IPS-15b (cell line): ENCODE measurements at regions not wholly inside any gene's neighbourhood (a gene's known extent, or its start where the extent isn't known, plus 50 kb on each side); places are given as distances from the start of the nearest gene placed in this dataset.

Experiments used
- H3K27me3 ChIP-seq: one replicate; pipeline ENCODE4 v1.6.1; 2013; ENCODE audit warnings: low read length; ENCODE audit not compliant: control insufficient read depth, insufficient read depth
- H3K36me3 ChIP-seq: one replicate; pipeline ENCODE4 v1.6.1; 2013; ENCODE audit warnings: low read length; ENCODE audit not compliant: control insufficient read depth, insufficient read depth
- H3K4me1 ChIP-seq: one replicate; pipeline ENCODE4 v1.6.1; 2013; ENCODE audit warnings: mild to moderate bottlenecking, low read length; ENCODE audit not compliant: control insufficient read depth, insufficient read depth
- H3K4me3 ChIP-seq: one replicate; pipeline ENCODE4 v1.5.1; 2013; ENCODE audit warnings: low read depth, low read length
- H3K9ac ChIP-seq: one replicate; pipeline ENCODE4 v1.6.1; 2013; ENCODE audit warnings: low read depth, mild to moderate bottlenecking, low read length
- H3K9me3 ChIP-seq: one replicate; pipeline ENCODE4 v1.6.1; 2013; ENCODE audit warnings: mild to moderate bottlenecking, low read length; ENCODE audit not compliant: control insufficient read depth, insufficient read depth

DNA sequence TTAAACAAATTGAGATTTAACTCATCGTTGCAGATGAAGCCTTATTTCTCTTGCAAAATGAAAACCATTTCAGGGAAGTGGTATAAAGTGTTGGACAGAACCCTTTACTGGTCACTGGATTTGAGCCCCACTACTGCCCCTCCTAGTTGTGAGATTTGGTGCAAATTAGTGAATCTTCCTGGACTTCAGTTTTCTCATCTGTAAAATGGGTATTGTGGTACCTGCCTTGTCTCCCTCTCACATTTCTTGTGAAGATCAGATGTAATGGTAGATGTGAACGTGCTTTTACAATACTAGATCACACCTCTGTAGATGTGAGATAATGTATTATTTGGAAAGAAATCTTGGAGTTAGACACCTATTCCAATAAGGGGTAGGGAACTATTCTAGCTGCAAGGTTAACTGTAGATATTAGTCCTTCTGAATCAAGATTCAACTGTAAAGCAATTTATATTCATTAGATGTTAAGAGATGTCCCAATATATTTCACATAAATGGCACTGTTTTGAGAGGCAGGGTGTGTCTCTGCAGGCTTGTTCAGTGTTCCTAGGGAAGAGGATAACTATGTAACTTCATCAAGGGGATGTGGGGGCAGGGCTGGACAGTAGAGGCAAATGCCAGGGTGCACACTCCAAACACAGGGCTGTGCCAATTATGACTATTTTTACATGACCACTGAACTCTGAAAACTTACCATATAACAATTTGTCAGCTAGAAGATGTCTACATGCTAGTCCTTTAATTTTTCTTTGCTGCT, 112.4 kb upstream of the PFN2 start:
- H3K9ac ChIP-seq = no peak overlapping the region
- H3K4me1 ChIP-seq = no peaks in the 10 kb centered on the region
- H3K36me3 ChIP-seq = no peaks in the 10 kb centered on the region
- H3K9me3 ChIP-seq = no peaks in the 10 kb centered on the region
- H3K4me3 ChIP-seq = no peak overlapping the region
- H3K27me3 ChIP-seq = no peaks in the 10 kb centered on the region

DNA sequence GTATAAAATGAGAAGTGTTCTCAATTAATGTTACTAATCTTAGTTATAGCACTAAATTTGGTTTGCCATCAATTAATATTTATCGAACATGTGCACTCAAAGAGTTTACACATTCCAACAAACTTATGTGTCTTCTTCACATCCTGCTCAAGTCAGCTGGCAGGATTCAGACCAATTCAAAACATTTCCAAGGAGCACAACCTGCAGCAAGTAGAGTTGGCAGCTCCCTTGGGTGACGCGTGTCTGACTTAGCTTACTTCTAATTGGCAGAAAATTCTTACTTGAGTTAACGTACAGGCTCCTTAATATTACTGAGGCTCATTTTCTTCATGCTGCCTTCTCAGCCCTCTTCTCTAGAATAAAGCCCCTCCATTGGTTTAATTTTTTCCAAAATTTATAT, 110.4 kb upstream of the PFN2 start:
- Histone ChIP-seq H3K36me3 (no peaks in the 10 kb centered on the region), H3K4me3 (no peak overlapping the region), H3K4me1 (no peaks in the 10 kb centered on the region)

DNA sequence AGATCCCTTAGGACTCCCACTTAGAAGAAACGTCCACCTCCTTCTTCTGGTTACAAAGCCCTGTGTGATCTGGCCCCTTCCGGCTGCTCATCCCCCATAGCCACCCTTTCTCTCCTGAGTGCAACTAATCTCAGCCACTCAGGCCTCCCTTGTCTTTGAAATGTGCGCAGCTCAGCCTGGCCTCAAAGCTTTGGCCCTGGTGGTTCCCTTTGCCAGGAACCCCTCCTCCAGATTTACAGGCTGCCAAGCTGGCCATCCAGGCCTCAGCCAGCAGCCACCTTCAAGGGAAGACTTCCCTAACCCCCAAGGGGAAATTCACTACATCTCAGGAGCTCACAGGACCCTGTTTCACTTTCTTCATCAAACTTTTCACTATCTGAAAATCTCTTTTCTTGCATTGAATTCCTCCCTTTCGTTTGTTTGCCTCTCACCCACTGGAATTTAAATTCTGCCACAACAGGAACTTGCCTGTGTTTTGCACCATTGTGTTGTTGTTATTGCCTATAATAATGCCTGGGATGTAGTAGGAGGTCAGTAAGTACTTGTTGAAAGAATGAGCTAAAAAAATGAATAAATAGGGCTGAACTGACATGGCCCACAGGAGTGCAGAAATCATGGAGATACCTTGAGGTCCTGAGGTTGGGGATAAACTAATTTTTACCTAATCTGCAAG, 109.5 kb upstream of the PFN2 start:
- Histone ChIP-seq H3K9me3 (peaks cover 7% of the 10 kb centered on the region), H3K36me3 (no peaks in the 10 kb centered on the region), H3K27me3 (no peaks in the 10 kb centered on the region), H3K4me1 (no peaks in the 10 kb centered on the region), H3K4me3 (no peak overlapping the region), H3K9ac (no peak overlapping the region)

More for the DNA sequence above, 110.4 kb upstream of the PFN2 start:
- Histone ChIP-seq H3K9ac (no peak overlapping the region), H3K9me3 (peaks cover 4% of the 10 kb centered on the region), H3K27me3 (no peaks in the 10 kb centered on the region)

DNA sequence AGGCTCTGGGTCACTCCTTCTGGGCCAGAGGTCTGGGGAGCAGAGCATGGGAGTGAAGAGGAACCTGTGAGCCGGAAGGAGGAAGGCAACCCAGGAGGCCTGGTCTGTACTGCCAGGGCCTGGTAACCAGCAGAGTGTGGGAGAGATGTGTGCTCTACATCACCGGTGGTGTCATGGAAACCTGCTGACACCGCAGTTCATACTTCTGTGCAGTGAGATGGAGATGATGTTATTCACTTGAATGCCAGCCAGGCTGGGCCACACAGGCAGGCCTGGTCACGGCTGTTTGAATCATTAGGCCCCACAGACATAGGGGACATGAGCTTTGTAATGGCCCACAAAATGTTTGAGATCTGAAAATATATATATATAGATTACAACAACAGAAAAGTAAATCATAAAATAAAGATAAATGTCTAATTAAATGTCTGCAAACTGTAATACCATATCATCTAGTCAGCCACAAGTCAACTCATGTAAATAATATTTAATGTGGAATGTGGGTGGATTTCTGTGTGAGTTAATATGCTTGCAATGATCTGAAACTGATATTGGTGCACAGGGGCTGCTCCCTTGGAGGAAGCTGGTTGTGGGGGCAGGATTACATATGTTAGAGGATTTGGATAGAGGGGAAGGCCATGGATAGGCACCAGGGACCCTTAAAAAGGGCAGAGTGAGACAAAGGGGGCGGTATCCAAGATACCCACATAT, 108.5 kb upstream of the PFN2 start:
- Histone ChIP-seq H3K9me3 (peaks cover 7% of the 10 kb centered on the region), H3K4me1 (no peaks in the 10 kb centered on the region), H3K9ac (no peak overlapping the region), H3K4me3 (no peak overlapping the region), H3K27me3 (no peaks in the 10 kb centered on the region), H3K36me3 (no peaks in the 10 kb centered on the region)

DNA sequence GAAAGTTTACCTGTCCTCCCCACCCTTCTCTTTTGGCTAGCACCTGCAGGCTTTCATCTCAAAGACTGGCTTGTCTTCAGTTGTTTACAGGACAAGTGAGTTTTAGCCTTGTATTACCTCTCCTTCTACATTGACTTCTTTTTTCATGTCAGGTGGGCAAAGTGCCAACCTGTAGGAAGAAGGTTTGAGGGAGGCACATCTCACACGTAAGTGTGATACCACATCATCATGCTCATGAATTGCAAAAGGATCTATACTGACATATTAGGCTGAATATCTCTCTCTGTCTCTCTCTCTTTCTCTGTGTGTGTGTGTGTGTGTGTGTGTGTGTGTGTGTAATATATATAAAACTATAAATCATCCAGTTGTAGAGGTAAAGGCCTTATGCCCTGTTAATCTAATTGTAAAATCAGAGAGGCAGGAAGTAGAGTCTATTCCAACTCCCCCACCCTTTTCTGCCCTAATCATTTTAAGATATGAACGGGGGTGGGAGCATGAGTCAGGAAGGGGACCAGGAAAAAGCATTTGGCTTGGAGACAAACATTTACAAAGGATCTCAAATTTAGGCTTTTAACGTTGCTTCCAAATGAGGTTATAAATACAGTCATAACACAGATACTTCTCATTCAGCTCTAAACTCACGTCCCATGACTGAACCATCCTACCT, 107.0 kb upstream of the PFN2 start:
- Histone ChIP-seq H3K9me3 (peaks cover 7% of the 10 kb centered on the region), H3K27me3 (no peaks in the 10 kb centered on the region), H3K4me3 (no peak overlapping the region), H3K9ac (no peak overlapping the region), H3K36me3 (no peaks in the 10 kb centered on the region), H3K4me1 (peaks cover 6% of the 10 kb centered on the region)

DNA sequence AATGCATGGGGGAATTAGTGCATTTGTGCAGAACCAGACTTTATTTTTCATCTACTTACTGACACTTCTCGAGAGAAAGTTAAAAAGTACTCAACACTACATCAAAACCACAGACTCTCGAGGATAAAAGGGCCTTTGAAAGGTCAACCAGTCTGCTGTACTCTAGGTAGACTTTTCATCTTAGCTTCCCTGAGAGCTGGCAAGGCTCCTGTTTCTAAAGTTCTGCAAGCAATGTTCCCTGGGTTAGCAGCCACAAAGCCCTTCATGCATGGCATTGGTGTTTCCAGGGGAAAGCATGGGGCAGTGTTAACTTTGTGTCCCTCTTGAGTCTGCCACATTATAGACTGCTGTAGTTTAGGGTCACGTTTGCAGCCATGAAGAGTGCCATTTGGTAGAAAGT, 106.4 kb upstream of the PFN2 start:
- Histone ChIP-seq H3K4me3 (no peak overlapping the region), H3K9ac (no peak overlapping the region), H3K36me3 (no peaks in the 10 kb centered on the region), H3K27me3 (no peaks in the 10 kb centered on the region), H3K4me1 (peaks cover 6% of the 10 kb centered on the region), H3K9me3 (peaks cover 7% of the 10 kb centered on the region)

DNA sequence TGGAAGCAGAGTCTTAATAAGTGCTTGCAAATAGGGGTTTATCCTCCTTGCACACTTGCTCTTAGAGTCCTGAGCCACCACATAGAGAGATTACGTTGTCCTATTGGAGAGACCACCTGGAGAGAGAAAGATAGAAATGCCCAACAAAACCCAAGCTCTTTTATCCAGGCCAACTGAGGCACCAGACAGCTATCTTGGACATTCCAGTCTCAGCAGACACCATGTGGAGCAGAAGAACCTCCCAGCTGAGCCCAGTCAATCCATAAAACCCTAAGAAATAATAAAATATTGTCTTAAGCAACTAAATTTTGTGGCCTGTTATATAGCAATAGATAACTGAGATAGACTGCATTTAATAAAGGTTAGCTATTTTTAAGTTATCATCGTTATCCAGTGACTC, 105.7 kb upstream of the PFN2 start:
- no peaks in the 10 kb centered on the region for H3K36me3 ChIP-seq
- H3K9ac ChIP-seq = no peak overlapping the region
- H3K4me1 ChIP-seq = peaks cover 6% of the 10 kb centered on the region
- H3K9me3 ChIP-seq = peaks cover 7% of the 10 kb centered on the region
- no peak overlapping the region for H3K4me3 ChIP-seq
- no peaks in the 10 kb centered on the region for H3K27me3 ChIP-seq

DNA sequence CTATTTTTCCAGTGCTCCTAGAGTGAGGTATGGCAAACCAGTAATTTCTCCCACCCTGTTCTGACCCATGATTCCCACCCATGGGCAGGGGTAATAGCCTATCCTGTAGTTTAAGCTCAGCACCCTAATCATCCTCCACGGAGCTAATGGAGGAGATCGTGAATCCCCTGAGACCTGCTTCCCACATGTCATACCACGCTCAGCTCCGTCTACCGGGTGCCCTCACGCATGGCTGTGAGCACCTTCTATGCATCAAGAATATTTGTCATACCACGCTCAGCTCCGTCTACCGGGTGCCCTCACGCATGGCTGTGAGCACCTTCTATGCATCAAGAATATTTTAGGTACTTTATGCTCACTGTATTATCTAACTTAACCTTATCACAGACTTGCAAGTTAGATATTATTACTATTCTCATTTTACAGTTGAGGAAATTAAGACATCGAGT, 104.7 kb upstream of the PFN2 start:
- Histone ChIP-seq H3K4me1 (peaks cover 6% of the 10 kb centered on the region), H3K9me3 (peaks cover 7% of the 10 kb centered on the region), H3K9ac (no peak overlapping the region), H3K36me3 (no peaks in the 10 kb centered on the region), H3K27me3 (no peaks in the 10 kb centered on the region), H3K4me3 (no peak overlapping the region)

DNA sequence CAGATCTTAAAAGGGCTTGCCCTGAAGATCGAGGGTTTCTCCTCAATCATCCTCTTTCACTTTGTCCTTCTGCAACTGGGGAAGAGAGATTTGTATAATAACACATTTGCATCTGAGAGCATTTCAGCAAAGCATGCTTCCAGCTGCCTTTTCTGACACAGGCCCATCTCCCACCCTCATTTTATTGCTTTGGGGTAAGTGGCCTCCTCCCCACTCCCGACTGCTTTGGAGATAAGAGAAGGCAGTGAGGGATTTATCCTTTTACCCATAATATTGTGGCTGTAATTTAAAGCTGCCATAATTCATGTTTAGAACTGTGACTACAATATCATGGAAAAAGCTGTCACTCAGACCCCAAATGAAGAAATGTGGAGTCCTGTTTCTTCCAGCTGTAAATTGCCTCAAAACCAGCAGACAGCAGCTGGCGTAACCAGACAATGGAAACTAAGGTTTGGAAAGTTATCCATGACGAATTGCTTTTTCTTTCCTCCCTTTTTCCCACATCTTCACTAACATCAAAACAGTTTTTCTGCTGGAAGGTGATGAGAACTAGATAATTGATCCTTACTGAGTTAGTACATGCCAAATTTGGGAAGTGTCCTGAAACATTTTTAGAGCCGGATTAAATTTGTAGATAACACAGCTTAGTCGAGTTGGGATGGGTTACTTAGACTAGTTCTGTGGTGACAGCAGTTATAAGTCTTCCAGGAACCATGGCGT, 104.2 kb upstream of the PFN2 start:
- no peak overlapping the region for H3K9ac ChIP-seq
- H3K9me3 ChIP-seq = peaks cover 7% of the 10 kb centered on the region
- H3K36me3 ChIP-seq = no peaks in the 10 kb centered on the region
- no peak overlapping the region for H3K4me3 ChIP-seq
- H3K27me3 ChIP-seq = no peaks in the 10 kb centered on the region
- H3K4me1 ChIP-seq = peaks cover 6% of the 10 kb centered on the region

DNA sequence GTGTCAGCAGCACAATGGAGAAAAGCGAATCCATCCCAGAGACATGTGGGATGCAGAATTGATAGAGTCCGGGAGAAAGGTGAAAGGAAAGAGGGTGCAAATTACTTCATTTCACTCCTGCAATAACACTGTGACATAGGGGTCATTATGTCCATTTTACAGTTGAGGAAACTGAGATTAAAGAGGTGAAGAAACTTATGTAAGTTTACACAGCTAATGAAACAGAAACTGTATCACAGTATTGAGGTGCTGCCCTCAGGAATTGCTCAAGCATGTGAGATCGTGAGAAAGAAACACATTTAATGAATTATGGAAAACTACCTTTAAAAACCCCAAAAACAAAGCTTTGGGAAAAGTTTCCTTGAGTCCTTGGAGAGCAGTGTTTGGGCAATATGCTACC, 103.6 kb upstream of the PFN2 start:
- no peaks in the 10 kb centered on the region for H3K36me3 ChIP-seq
- H3K4me3 ChIP-seq = no peak overlapping the region
- no peak overlapping the region for H3K9ac ChIP-seq
- peaks cover 7% of the 10 kb centered on the region for H3K9me3 ChIP-seq
- no peaks in the 10 kb centered on the region for H3K27me3 ChIP-seq
- peaks cover 6% of the 10 kb centered on the region for H3K4me1 ChIP-seq

DNA sequence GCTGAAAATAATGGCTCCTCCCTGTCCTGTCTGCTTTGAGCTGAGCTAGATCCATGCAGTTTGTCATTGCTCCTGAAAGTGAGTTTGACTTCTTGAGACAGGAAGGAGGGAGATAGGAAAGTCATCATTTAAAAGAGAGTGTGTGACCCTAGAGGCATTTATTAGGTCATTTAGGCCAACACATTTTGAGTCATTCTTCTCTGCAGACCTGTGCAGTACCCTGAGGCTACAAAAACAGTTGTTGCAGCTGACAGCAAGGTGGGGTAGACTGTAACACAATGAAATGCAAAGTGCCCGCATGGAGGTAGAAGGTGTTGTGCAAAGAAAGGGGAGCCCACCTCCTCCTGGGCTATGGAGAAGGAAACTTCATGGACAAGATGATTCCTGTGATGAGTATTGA, 102.8 kb upstream of the PFN2 start:
- H3K4me3 ChIP-seq = no peak overlapping the region
- peaks cover 6% of the 10 kb centered on the region for H3K4me1 ChIP-seq
- H3K9me3 ChIP-seq = peaks cover 7% of the 10 kb centered on the region
- no peaks in the 10 kb centered on the region for H3K36me3 ChIP-seq
- H3K9ac ChIP-seq = no peak overlapping the region
- H3K27me3 ChIP-seq = no peaks in the 10 kb centered on the region
